SK-N-SH treated with all-trans-retinoic acid at 6 μM for 48 hours (cell line): ENCODE measurements at regions not wholly inside any gene's neighbourhood (a gene's known extent, or its start where the extent isn't known, plus 50 kb on each side); places are given as distances from the start of the nearest gene placed in this dataset.

ENCODE experiments used
- ATAC-seq: fragments of 200-7000 bp; cut with Tn5 transposase; 3 replicates; pipeline ENCODE4 v1.9.1; 2020; ENCODE audit warnings: mild to moderate bottlenecking, moderate library complexity
- ARNTL ChIP-seq: fragments of 450-650 bp; formaldehyde crosslinking; IDR thresholded peaks from 2 replicates; pipeline ENCODE4 v1.5.0; 2020; ENCODE audit warnings: low read depth, mild to moderate bottlenecking, moderate library complexity, borderline replicate concordance
- BACH2 ChIP-seq: fragments of 250-450 bp; sonication (Bioruptor Pico); IDR thresholded peaks from 2 replicates; pipeline ENCODE4 v1.9.0; 2021; ENCODE audit warnings: mild to moderate bottlenecking, borderline replicate concordance
- CSDC2 ChIP-seq: fragments of 250-450 bp; sonication (Bioruptor Pico); IDR thresholded peaks from 2 replicates; pipeline ENCODE4 v1.5.0; 2020; ENCODE audit warnings: mild to moderate bottlenecking, moderate library complexity
- ESRRG ChIP-seq: fragments of 250-450 bp; sonication (Bioruptor Pico); IDR thresholded peaks from 2 replicates; pipeline ENCODE4 v1.6.1; 2021; ENCODE audit warnings: mild to moderate bottlenecking
- GLIS3 ChIP-seq: fragments of 250-450 bp; sonication (Bioruptor Pico); IDR thresholded peaks from 2 replicates; pipeline ENCODE4 v1.5.0; 2020; ENCODE audit warnings: mild to moderate bottlenecking, moderate library complexity
- ISL1 ChIP-seq: fragments of 250-450 bp; sonication (Bioruptor Pico); IDR thresholded peaks from 2 replicates; pipeline ENCODE4 v2.1.2; 2022; ENCODE audit warnings: mild to moderate bottlenecking, moderate library complexity
- OSR1 ChIP-seq: fragments of 250-450 bp; sonication (Bioruptor Pico); IDR thresholded peaks from 2 replicates; pipeline ENCODE4 v1.8.0; 2022; ENCODE audit warnings: moderate library complexity, mild to moderate bottlenecking, inconsistent platforms
- PPARA ChIP-seq: fragments of 250-450 bp; sonication (Bioruptor Pico); IDR thresholded peaks from 2 replicates; pipeline ENCODE4 v1.5.0; 2020; ENCODE audit warnings: mild to moderate bottlenecking, borderline replicate concordance
- RARB ChIP-seq: fragments of 250-450 bp; sonication (Bioruptor Pico); IDR thresholded peaks from 2 replicates; pipeline ENCODE4 v1.8.0; 2021; ENCODE audit warnings: mild to moderate bottlenecking, moderate library complexity
- SNAI2 ChIP-seq: fragments of 250-450 bp; sonication (Bioruptor Pico); IDR thresholded peaks from 2 replicates; pipeline ENCODE4 v1.5.0; 2020; ENCODE audit warnings: mild to moderate bottlenecking, moderate library complexity
- TCF4 ChIP-seq: fragments of 250-450 bp; sonication (Bioruptor Pico); IDR thresholded peaks from 2 replicates; pipeline ENCODE4 v1.8.0; 2021; ENCODE audit warnings: mild to moderate bottlenecking, moderate library complexity, borderline replicate concordance
- ZC3H10 ChIP-seq: fragments of 250-450 bp; sonication (Bioruptor Pico); IDR thresholded peaks from 2 replicates; pipeline ENCODE4 v1.5.1; 2021; ENCODE audit warnings: mild to moderate bottlenecking, moderate library complexity
- ZFP3 ChIP-seq: fragments of 250-450 bp; sonication (Bioruptor Pico); IDR thresholded peaks from 2 replicates; pipeline ENCODE4 v1.5.0; 2020; ENCODE audit warnings: mild to moderate bottlenecking, moderate library complexity
- ZFP30 ChIP-seq: fragments of 450-650 bp; formaldehyde crosslinking; IDR thresholded peaks from 2 replicates; pipeline ENCODE4 v1.5.0; 2022; ENCODE audit warnings: mild to moderate bottlenecking, moderate library complexity
- ZNF70 ChIP-seq: fragments of 450-650 bp; formaldehyde crosslinking; IDR thresholded peaks from 2 replicates; pipeline ENCODE4 v1.5.0; 2020; ENCODE audit warnings: mild to moderate bottlenecking, moderate library complexity
- ZNF8 ChIP-seq: fragments of 450-650 bp; formaldehyde crosslinking; IDR thresholded peaks from 2 replicates; pipeline ENCODE4 v1.5.0; 2020; ENCODE audit warnings: mild to moderate bottlenecking, moderate library complexity
- TF ChIP-seq, protein P1 (sequence below): fragments of 250-450 bp; sonication (Bioruptor Pico); IDR thresholded peaks from 2 replicates; pipeline ENCODE4 v1.8.0; 2020; ENCODE audit warnings: mild to moderate bottlenecking, moderate library complexity, borderline replicate concordance
- TF ChIP-seq, protein P2 (sequence below): fragments of 250-450 bp; sonication (Bioruptor Pico); IDR thresholded peaks from 2 replicates; pipeline ENCODE4 v1.8.0; 2021; ENCODE audit warnings: low read depth, mild to moderate bottlenecking, moderate library complexity, borderline replicate concordance
- TF ChIP-seq, protein P3 (sequence below): fragments of 250-450 bp; sonication (Bioruptor Pico); IDR thresholded peaks from 2 replicates; pipeline ENCODE4 v1.5.0; 2020; ENCODE audit warnings: mild to moderate bottlenecking, moderate library complexity
- TF ChIP-seq, protein P4 (sequence below): fragments of 250-450 bp; sonication (Bioruptor Pico); IDR thresholded peaks from 2 replicates; pipeline ENCODE4 v1.5.1; 2021; ENCODE audit warnings: mild to moderate bottlenecking, moderate library complexity
- TF ChIP-seq, protein P5 (sequence below): fragments of 250-450 bp; sonication (Bioruptor Pico); IDR thresholded peaks from 2 replicates; pipeline ENCODE4 v1.5.1; 2020; ENCODE audit warnings: low read depth, mild to moderate bottlenecking, moderate library complexity

DNA sequence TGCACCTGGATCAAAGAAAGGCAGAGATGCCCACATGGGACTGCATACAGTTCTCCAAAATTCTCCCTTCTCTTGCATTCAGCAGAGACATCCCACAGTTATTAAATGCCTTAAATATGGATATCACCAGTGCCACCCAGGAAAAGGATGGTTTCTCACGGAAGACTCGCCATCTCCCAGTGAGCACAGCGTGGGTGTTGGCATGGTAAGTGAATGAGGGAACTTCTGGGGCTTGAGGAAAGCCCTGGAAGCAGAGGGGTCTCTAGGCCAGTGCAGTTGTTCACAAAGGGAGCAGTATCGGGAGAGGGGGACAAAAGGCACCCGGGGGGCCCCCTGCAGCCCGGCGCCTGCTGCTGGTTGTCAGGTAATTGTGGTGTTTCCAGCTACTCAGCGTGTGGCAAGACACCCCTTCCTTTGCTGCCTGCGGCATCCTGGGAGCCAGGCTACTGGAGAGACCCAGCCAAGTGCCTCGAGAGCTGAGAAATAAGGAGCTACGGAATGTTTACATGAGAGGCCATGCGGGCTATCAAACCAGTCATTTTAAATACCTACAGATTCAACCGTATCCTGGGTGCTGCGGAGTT lies 125.4 kb downstream of the PXDC1 start:
- TF ChIP-seq ARNTL (CRISPR knock-in tag) = no peak
- no peak for ATAC-seq

DNA sequence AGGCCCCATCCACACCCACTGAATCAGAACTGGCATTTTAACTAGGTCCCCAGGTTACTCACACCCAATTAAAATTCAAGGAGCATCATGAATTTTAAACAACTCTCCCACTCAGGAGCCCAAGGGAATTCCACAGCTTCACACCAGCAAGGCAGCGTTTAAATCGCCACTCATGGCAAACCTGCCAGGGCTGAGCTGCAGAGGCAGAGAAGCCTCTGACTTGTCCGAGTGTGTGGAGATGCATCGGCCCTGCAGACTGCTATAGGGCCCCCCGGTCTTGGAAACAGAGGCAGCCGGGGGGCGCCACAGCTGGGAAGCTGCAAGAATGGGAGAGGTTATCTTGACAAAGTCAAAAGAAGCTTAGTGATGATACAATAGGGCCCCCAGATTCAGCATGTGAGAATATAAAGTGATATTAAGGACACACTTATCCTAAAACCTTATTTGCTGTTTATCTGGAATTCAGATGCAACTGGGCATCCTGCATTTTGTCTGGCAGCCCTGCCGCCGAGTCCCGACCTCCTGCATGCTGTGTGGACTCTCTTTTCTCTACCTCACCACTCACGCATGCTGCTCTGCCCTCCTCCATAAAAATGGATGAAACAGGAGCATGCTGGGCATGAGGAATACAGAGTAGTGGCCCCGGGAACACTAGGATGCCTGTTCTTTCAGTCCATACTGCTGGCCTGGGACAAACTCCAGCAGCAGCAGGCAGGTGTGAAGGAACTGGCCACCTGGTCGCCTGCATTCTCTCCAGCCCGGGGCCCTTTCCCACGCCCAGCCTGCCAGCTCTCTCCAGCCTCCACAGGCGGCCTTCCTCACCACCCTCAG lies 126.1 kb downstream of the PXDC1 start:
- no peak for TF ChIP-seq RARB (CRISPR knock-in tag)
- ATAC-seq = no peak

DNA sequence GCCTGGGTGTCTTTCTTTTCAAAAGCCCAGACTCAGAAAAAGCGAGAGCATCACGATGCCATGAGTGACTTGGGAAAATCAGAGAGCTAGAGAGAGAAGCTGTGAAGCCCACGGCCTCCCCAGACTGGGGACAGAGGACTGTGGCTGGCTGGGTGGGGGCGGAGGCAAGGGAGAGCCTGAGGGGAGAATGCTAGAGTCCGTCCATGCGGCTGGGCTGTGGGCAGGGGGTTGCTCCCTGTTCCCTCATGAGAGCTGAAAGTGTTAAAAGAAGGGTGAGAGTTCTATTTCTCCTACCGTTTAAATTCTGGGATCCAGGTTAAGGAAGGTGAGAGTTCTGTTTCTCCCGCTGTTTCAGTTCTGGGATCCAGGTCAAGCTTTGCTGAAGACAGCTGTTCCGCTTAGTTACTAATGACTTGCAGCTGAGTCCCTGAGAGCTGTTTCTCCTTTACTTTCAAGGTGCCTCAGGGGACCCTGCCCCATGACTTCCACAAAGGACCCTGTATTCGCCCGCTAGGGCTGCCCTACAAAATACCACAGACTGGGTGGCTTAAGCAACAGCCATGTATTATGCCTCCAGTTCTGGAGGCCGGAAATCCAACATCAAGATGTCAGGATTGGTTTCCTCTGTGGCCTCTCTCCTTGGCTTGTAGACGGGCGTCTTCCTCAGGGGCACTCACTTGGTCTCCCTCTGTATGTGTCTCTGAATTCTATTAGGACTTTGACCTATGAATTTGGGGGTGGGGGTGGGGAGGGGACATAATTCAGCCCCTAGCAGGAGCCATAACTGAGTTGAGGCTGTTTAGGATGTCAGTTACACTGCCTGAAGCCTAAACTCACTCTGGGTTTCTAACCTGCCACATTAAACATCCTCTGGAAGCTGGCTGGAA lies 127.0 kb downstream of the PXDC1 start:
- ATAC-seq = no peak
- no peak for TF ChIP-seq ZFP3
- TF ChIP-seq, protein P1, sequence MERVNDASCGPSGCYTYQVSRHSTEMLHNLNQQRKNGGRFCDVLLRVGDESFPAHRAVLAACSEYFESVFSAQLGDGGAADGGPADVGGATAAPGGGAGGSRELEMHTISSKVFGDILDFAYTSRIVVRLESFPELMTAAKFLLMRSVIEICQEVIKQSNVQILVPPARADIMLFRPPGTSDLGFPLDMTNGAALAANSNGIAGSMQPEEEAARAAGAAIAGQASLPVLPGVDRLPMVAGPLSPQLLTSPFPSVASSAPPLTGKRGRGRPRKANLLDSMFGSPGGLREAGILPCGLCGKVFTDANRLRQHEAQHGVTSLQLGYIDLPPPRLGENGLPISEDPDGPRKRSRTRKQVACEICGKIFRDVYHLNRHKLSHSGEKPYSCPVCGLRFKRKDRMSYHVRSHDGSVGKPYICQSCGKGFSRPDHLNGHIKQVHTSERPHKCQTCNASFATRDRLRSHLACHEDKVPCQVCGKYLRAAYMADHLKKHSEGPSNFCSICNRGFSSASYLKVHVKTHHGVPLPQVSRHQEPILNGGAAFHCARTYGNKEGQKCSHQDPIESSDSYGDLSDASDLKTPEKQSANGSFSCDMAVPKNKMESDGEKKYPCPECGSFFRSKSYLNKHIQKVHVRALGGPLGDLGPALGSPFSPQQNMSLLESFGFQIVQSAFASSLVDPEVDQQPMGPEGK (CRISPR knock-in tag) = no peak

DNA sequence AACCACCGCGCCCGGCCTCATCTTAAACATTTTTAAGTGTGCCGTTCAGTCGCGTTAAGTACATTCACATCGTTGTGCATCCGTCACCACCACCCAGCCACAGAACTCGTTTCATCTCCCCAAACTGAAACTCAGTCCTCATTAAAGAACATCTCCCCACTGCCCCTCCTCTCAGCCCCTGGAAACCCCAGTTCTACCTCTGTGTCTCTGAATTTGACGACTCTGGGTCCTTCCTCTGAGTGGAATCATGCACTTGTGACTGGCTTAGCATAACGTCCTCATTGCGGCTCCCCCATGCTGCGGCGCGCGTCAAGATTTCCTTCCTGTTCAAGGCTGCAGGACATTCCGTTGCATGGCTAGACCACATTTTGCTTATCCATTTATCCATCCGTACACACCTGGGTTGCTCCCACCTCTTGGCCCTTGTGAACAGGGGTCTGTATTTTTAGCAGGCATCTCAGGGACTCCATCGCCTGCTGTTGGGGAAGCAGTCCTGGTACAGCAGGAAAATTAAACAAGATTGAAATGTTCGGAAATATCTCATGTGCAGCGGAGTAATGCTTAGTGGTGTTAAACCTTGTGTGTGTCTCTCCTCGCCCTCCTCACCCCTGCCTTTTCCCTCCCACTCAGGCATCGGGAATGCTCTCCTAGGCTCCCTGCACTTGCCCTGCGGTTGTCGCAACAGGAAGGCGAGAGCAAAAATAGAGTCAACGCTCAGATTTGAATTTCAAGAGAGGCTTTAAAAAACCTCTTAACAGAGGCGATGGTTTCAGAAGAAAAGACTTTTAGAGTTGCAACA lies 127.9 kb downstream of the PXDC1 start:
- TF ChIP-seq, protein P2, sequence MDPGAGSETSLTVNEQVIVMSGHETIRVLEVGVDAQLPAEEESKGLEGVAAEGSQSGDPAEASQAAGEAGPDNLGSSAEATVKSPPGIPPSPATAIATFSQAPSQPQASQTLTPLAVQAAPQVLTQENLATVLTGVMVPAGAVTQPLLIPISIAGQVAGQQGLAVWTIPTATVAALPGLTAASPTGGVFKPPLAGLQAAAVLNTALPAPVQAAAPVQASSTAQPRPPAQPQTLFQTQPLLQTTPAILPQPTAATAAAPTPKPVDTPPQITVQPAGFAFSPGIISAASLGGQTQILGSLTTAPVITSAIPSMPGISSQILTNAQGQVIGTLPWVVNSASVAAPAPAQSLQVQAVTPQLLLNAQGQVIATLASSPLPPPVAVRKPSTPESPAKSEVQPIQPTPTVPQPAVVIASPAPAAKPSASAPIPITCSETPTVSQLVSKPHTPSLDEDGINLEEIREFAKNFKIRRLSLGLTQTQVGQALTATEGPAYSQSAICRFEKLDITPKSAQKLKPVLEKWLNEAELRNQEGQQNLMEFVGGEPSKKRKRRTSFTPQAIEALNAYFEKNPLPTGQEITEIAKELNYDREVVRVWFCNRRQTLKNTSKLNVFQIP (CRISPR knock-in tag) = no peak
- TF ChIP-seq GLIS3 (no peak), ZFP30 (CRISPR knock-in tag) (no peak), OSR1 (no peak), ESRRG (CRISPR knock-in tag) (no peak), SNAI2 (no peak), CSDC2 (CRISPR knock-in tag) (no peak), TCF4 (CRISPR knock-in tag) (no peak), ISL1 (CRISPR knock-in tag) (no peak), BACH2 (CRISPR knock-in tag) (no peak), ARNTL (CRISPR knock-in tag) (no peak), ZNF8 (CRISPR knock-in tag) (no peak), PPARA (CRISPR knock-in tag) (no peak), ZNF70 (CRISPR knock-in tag) (no peak), ZC3H10 (CRISPR knock-in tag) (no peak)
- TF ChIP-seq, protein P1 (CRISPR knock-in tag) = no peak
- TF ChIP-seq, protein P3, sequence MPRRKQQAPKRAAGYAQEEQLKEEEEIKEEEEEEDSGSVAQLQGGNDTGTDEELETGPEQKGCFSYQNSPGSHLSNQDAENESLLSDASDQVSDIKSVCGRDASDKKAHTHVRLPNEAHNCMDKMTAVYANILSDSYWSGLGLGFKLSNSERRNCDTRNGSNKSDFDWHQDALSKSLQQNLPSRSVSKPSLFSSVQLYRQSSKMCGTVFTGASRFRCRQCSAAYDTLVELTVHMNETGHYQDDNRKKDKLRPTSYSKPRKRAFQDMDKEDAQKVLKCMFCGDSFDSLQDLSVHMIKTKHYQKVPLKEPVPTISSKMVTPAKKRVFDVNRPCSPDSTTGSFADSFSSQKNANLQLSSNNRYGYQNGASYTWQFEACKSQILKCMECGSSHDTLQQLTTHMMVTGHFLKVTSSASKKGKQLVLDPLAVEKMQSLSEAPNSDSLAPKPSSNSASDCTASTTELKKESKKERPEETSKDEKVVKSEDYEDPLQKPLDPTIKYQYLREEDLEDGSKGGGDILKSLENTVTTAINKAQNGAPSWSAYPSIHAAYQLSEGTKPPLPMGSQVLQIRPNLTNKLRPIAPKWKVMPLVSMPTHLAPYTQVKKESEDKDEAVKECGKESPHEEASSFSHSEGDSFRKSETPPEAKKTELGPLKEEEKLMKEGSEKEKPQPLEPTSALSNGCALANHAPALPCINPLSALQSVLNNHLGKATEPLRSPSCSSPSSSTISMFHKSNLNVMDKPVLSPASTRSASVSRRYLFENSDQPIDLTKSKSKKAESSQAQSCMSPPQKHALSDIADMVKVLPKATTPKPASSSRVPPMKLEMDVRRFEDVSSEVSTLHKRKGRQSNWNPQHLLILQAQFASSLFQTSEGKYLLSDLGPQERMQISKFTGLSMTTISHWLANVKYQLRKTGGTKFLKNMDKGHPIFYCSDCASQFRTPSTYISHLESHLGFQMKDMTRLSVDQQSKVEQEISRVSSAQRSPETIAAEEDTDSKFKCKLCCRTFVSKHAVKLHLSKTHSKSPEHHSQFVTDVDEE = no peak
- TF ChIP-seq, protein P4, sequence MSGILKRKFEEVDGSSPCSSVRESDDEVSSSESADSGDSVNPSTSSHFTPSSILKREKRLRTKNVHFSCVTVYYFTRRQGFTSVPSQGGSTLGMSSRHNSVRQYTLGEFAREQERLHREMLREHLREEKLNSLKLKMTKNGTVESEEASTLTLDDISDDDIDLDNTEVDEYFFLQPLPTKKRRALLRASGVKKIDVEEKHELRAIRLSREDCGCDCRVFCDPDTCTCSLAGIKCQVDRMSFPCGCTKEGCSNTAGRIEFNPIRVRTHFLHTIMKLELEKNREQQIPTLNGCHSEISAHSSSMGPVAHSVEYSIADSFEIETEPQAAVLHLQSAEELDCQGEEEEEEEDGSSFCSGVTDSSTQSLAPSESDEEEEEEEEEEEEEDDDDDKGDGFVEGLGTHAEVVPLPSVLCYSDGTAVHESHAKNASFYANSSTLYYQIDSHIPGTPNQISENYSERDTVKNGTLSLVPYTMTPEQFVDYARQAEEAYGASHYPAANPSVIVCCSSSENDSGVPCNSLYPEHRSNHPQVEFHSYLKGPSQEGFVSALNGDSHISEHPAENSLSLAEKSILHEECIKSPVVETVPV (CRISPR knock-in tag) = no peak
- TF ChIP-seq, protein P5, sequence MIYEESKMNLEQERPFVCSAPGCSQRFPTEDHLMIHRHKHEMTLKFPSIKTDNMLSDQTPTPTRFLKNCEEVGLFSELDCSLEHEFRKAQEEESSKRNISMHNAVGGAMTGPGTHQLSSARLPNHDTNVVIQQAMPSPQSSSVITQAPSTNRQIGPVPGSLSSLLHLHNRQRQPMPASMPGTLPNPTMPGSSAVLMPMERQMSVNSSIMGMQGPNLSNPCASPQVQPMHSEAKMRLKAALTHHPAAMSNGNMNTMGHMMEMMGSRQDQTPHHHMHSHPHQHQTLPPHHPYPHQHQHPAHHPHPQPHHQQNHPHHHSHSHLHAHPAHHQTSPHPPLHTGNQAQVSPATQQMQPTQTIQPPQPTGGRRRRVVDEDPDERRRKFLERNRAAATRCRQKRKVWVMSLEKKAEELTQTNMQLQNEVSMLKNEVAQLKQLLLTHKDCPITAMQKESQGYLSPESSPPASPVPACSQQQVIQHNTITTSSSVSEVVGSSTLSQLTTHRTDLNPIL (CRISPR knock-in tag) = no peak
- TF ChIP-seq, all 23 proteins: peak for 0
- no peak for ATAC-seq
